ENCODE measurements at regions not wholly inside any gene's neighbourhood (a gene's known extent, or its start where the extent isn't known, plus 50 kb on each side); places are given as distances from the start of the nearest gene placed in this dataset.

GRCh38 chr10:110357871-110358270 is 53.2 kb upstream of the SMNDC1 start:
- no peak for TF ChIP-seq CTCF (IDR thresholded peaks at IDR 0.05; ENCODE audit: poor library complexity)
- TF ChIP-seq EZH2 (IDR thresholded peaks at IDR 0.05; ENCODE audit: borderline replicate concordance) = no peak
